GM18867 (cell line): ENCODE measurements at regions not wholly inside any gene's neighbourhood (a gene's known extent, or its start where the extent isn't known, plus 50 kb on each side); places are given as distances from the start of the nearest gene placed in this dataset.
"Not testable (repeated sequence)": the region's sequence is repeated elsewhere in the genome, so short reads cannot be mapped to it uniquely, and the experiment has no call there.

Experiments
- ATAC-seq: cut with Tn5 transposase; IDR thresholded peaks from one replicate; pipeline ENCODE4 v1.9.1; 2021; ENCODE audit warnings: mild to moderate bottlenecking, moderate library complexity; ENCODE audit not compliant: unreplicated experiment

DNA sequence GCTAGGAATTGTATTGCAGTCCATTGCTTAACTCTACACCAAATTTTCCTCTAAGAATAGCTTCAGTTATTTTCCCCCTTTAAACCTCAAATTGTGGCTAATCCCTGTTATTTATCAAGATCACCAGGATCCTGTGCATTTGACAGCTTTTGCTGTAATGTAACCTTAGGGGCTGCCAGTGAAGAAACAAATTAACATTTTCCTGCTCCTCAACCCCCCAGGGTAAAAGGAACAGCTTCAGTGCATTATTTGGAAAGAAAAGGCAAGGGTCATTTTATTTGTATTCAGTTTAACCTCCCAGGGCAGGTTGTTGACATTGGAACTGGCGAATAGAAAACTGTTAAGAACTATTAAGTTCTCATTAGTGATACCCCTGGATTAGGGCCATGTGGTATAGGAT, 57.0 kb downstream of the PCDH20 start:
- no peak for ATAC-seq

GRCh38 chr13:61350341-61350740, 65.3 kb downstream of the PCDH20 start:
- no peak for ATAC-seq

GRCh38 chr13:61339054-61339621, 76.5 kb downstream of the PCDH20 start:
- no peak for ATAC-seq

- no peak for ATAC-seq
These were observed 99.0 kb downstream of the PCDH20 start for GRCh38 chr13:61316647-61317046.

GRCh38 chr13:61294467-61295191, 121.0 kb downstream of the PCDH20 start:
- ATAC-seq = no peak

- ATAC-seq = no peak
These were observed 129.4 kb downstream of the PCDH20 start for GRCh38 chr13:61286148-61286745.

- ATAC-seq = no peak
These were observed 137.9 kb downstream of the PCDH20 start for GRCh38 chr13:61277586-61278276.

- no peak for ATAC-seq
These were observed 138.6 kb downstream of the PCDH20 start for GRCh38 chr13:61277088-61277487.

DNA sequence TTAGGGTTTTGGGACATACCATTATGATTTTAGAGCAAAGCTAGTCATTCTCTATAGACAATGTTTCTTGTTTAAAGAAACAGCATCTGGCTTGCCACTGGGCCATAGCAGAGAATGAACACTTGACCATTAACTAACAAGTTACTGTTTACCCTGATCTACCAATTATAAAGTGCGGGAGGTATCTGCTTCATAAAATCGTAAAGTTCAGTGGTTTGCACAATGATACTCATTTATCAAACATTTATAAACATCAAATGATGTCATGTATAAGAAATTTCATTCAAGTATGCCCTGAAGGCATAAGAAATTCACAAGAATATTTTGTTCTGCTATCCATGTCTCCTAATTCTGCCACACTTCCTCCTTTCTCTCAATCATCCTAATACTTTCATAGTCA, 139.2 kb downstream of the PCDH20 start:
- ATAC-seq = no peak

GRCh38 chr13:61275736-61276135, 139.9 kb downstream of the PCDH20 start:
- no peak for ATAC-seq

DNA sequence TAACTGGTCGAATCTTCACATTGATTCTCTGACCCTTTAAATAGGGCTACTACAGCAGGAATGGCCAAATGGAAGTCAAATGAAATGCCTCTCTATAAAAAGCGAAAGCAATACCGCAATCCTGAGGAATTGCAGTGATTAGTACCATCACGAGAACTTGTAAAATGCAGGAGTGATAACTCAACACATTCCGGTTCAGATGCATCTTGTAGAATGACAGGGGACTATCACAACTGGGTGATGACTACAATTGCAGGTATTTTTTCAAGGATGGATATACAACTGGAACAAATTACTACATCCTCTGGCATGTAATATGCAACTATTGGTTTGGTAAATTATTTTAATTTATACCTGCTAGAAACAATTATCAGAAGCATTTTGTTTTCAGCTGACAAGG, 140.4 kb downstream of the PCDH20 start:
- ATAC-seq = no peak

DNA sequence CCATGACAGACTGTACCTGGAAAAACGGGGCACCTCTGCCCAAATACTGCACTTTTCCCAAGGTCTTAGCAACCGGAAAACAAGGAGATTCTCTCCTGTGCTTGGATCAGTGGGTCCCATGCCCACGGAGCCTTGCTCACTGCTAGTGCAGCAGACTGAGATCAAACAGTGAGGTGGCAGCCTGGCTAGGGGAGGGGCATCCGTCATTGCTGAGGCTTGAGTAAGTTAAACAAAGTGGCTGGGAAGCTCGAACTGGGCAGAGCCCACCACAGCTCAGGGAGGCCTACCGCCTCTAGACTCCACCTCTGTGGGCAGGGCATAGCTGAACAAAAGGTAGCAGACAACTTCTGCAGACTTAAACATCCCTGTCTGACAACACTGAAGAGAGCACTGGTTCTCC, 148.8 kb downstream of the PCDH20 start:
- not testable (repeated sequence) for ATAC-seq

GRCh38 chr13:61261746-61262472, 153.7 kb downstream of the PCDH20 start:
- no peak for ATAC-seq

DNA sequence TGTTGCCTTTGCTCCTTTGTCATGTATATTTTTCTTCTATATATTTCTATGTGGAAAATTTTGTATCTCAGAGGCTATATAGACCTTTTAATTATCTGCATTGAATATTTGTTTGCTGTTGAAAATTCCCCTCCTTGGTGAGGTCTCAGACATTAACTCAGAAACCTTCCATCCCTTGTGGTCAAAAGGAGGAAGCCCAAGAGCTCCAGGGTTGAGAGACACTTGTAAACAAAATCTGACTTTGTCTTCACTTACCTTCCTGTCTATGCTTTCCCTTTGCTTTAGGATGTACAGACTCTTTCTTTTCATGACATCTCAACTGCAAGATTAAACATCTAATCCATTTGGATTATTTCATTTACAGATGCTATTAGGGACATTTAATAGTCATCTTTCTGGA, 157.5 kb downstream of the PCDH20 start:
- ATAC-seq = peak; percentile 51

DNA sequence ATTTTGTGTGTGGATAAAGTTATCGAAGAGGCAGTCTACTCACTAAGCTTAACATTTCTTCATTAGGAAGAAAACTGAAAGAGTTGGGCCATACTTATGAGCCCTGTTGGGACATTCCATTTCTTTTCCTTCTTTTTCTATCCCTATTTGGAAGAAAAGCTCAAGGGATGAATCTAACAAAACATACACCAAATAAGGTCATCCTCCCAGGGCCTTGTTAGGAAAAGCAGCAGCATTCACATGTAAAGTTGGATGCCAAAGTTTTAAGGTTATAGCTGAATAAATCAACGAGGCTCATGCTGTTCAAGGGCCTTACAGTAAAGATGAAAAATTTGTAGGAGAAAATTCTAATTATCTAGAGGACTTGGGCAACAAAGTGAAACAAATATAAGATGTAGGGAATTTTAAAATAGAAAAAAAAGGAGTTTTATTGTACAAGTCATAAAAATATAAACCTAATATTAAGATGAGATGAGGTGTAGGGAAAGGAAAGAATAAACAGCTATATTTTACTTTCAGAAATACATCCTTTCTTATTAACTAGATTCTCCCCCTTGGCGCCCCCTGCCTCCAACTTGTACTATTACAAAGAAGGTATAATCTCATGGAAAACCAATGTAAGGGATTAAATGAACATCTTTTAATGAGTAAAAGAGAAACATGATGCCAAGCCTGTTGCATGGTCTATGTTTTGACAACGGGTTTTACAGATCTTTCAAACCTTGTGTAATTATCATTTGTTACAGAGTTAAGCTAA, 160.4 kb downstream of the PCDH20 start:
- ATAC-seq = no peak

DNA sequence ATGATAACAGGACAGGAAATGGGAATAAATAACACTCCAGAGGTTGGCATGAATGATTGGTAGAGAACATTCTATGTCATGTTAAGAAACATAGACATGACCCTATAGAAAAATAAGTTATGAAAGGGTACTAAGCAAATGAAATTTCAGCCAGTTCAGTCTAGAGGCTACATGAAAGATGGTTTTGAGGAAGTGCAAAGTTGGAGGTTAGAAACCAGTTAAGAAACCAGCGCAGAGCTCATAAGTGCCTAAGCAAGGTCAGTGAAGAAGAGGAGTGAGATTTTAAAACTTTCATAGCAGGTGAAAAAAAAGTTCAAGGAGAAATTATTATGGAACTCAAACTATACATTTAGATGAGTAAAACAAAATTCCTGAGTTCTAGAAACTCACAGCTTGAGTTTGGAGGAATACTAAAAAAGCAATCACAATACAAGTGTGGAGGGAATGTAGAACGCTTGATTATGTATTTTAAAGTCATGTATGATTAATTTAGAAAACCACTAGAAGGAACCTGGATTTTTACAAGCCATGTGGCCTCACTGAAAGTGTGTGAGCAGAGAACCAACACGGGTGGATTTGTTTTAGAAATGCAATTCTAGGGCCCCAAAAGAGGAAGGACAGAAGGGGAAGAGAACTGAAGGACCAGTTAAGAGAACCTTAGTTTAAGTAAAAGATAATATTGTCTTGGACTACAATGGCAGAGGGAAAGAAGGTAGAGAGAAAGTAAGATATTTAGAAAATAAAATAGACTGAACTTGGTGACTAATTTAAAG, 162.4 kb downstream of the PCDH20 start:
- ATAC-seq = peak; percentile 78

DNA sequence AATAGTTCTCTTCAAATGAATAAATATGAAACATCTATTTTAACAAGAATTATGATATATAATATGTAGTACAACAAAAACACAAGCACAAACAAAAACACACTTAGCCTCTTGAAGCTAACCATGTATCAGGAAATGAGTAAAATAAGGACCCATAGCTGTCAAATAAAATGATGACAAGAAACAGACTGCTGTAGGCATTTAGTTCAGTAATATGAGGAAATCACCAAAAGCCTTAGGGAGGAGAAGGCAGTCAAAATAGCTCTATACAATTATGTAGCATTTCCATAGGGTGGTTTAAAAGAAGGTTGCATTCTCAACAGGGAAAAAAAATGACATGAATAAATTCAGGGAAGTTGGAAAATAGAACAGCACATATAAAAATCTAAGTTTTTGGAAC, 163.4 kb downstream of the PCDH20 start:
- ATAC-seq = no peak

DNA sequence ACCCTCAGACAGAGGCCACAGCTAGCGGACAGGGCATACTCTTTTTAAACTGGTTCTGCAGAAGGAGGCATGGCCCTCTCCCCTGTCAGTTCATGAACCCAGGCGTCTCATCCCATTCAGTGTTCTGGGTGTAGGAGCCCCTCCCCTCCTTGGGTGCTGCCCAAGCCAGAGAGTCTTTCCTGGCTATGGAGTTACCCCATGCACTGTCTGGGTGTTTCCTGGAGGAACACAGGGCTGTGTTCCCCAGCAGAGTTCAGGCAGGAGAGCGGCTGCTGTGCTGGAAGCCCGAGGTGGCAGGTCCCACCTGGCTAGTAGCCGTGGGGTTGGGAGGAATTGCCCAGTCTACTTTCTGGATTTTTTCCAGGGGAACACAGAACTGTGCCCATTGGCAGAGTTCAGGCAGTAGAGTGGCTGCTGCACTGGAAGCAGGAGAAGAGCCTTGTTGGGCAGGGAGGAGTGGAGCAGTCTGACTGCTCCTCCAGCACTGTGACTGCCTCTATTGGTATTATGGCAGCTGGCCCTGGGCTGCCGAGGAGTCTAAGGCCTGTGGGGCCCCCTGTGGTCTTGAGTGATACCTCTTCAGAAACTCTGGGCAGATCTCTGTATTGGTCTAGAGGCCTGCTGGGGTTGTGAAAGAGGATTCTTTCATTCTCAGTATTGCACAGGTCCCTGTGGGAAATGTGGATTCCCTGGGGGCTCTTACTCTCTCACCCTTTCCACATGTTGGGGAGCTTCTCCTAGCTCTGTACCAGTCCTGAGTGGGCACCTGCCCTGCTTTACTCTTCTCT, 168.3 kb downstream of the PCDH20 start:
- ATAC-seq = peak; percentile 95

DNA sequence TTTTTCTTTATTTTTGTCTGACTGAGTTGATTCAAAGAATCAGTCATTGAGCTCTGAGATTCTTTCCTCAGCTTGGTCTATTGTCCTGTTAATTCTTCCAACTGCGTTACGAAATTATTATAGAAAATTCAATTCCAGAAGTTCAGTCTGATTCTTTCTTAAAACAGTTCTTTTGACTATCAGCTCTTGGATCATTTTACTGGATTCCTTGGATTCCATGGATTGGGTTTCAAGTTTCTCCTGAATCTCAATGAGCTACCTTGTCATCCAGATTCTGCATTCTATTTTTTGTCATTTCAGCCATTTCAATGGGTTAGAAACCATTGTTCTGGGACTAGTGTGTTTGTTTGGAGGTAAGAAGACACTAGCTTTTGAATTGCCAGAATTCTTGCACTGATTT, 169.3 kb downstream of the PCDH20 start:
- no peak for ATAC-seq
